ENCODE measurements at regions not wholly inside any gene's neighbourhood (a gene's known extent, or its start where the extent isn't known, plus 50 kb on each side); places are given as distances from the start of the nearest gene placed in this dataset.

GRCh38 chr16:8355675-8356074, 234.6 kb downstream of the TMEM114 start:
- Histone ChIP-seq H3K4me3 (ENCODE audit: control extremely low read depth in 1 of 5, extremely low read depth in 1 of 5, insufficient read depth in 1 of 5, low read depth in 2 of 5, low read length in 4 of 5) (no peak overlapping the region), H3K4me1 (ENCODE audit: control insufficient read depth in 2 of 2, insufficient read depth in 2 of 2, low read length in 2 of 2) (no peaks in the 10 kb centered on the region), H3K9ac (ENCODE audit: low read length) (no peak overlapping the region), H3K79me2 (ENCODE audit: control insufficient read depth, insufficient read depth, low read length) (no peaks in the 10 kb centered on the region), H3K9me3 (ENCODE audit: control extremely low read depth in 1 of 3, control insufficient read depth in 2 of 3, insufficient read depth in 1 of 3, low read length in 2 of 3) (peaks cover 0 to 3% (median 0%) of the 10 kb centered on the region in 3 donors), H3K27ac (ENCODE audit: low read length in 2 of 2) (no peak overlapping the region), H4K20me1 (ENCODE audit: control insufficient read depth, insufficient read depth, low read length, poor library complexity, severe bottlenecking) (no peaks in the 10 kb centered on the region), H3K4me2 (replicated peaks; ENCODE audit: low read depth, low read length, poor library complexity, severe bottlenecking) (no peak overlapping the region), H3K36me3 (replicated peaks in 1 of 2; ENCODE audit: control extremely low read depth in 1 of 2, control insufficient read depth in 1 of 2, extremely low read depth in 1 of 2, insufficient read depth in 2 of 2, low read length in 1 of 2) (no peaks in the 10 kb centered on the region), H2AFZ (ENCODE audit: insufficient read depth, low read depth, low read length, poor library complexity, severe bottlenecking) (no peak overlapping the region), H3K27me3 (replicated peaks in 1 of 4; ENCODE audit: control extremely low read depth in 1 of 4, control insufficient read depth in 3 of 4, insufficient read depth in 4 of 4, low read length in 3 of 4) (no peaks in the 10 kb centered on the region)
- intact Hi-C loops (cut with micrococcal nuclease) = no loop called here
- H3K4me1 Mint-ChIP-seq = no peaks in the 10 kb centered on the region
- WGBS (ENCODE audit: insufficient coverage) = 35% methylated on average over 4 of the region's 5 CpGs
- H3K27ac Mint-ChIP-seq = no peak overlapping the region
- DNase-seq (no peak), ATAC-seq (ENCODE audit: low read depth) (no peak)
- TF ChIP-seq CTCF (IDR thresholded peaks at IDR 0.05) = no peak
- no peak for TF ChIP-seq EZH2 (IDR thresholded peaks at IDR 0.05; ENCODE audit: borderline replicate concordance, insufficient read depth, low read depth, low read length, poor library complexity, severe bottlenecking)
- no peaks in the 10 kb centered on the region for H3K27me3 Mint-ChIP-seq
- no peaks in the 10 kb centered on the region for H3K9me3 Mint-ChIP-seq (ENCODE audit: insufficient read depth)
- no peak overlapping the region for H3K4me3 Mint-ChIP-seq
- ChIA-PET CTCF (no interaction called here), POLR2A (no interaction called here)

GRCh38 chr16:8346294-8346693, 244.0 kb downstream of the TMEM114 start:
- POLR2A ChIA-PET = no interaction called here
- intact Hi-C loops (cut with micrococcal nuclease) = no loop called here
- H4K20me1 ChIP-seq (ENCODE audit: control insufficient read depth, insufficient read depth, low read length, poor library complexity, severe bottlenecking) = no peaks in the 10 kb centered on the region
- H3K27me3 ChIP-seq (replicated peaks in 1 of 4; ENCODE audit: control extremely low read depth in 1 of 4, control insufficient read depth in 3 of 4, insufficient read depth in 4 of 4, low read length in 3 of 4) = no peaks in the 10 kb centered on the region
- peaks cover 0 to 3% (median 2%) of the 10 kb centered on the region in 3 donors for H3K9me3 ChIP-seq (ENCODE audit: control extremely low read depth in 1 of 3, control insufficient read depth in 2 of 3, insufficient read depth in 1 of 3, low read length in 2 of 3)
- DNase-seq (no peak), ATAC-seq (ENCODE audit: low read depth) (no peak)
- no peak overlapping the region for H3K4me3 ChIP-seq (ENCODE audit: control extremely low read depth in 1 of 5, extremely low read depth in 1 of 5, insufficient read depth in 1 of 5, low read depth in 2 of 5, low read length in 4 of 5)
- H3K4me2 ChIP-seq (replicated peaks; ENCODE audit: low read depth, low read length, poor library complexity, severe bottlenecking) = no peak overlapping the region
- no peaks in the 10 kb centered on the region for H3K36me3 ChIP-seq (replicated peaks in 1 of 2; ENCODE audit: control extremely low read depth in 1 of 2, control insufficient read depth in 1 of 2, extremely low read depth in 1 of 2, insufficient read depth in 2 of 2, low read length in 1 of 2)
- no peak overlapping the region for H3K4me3 Mint-ChIP-seq
- H3K27ac ChIP-seq (ENCODE audit: low read length in 2 of 2) = no peak overlapping the region
- H3K4me1 Mint-ChIP-seq = no peaks in the 10 kb centered on the region
- no peak overlapping the region for H3K9ac ChIP-seq (ENCODE audit: low read length)
- TF ChIP-seq EZH2 (IDR thresholded peaks at IDR 0.05; ENCODE audit: borderline replicate concordance, insufficient read depth, low read depth, low read length, poor library complexity, severe bottlenecking) = no peak
- no peak for TF ChIP-seq CTCF (IDR thresholded peaks at IDR 0.05)
- no peaks in the 10 kb centered on the region for H3K4me1 ChIP-seq (ENCODE audit: control insufficient read depth in 2 of 2, insufficient read depth in 2 of 2, low read length in 2 of 2)
- no peak overlapping the region for H3K27ac Mint-ChIP-seq
- WGBS (ENCODE audit: insufficient coverage) = 75% methylated on average over 3 of the region's 3 CpGs
- H2AFZ ChIP-seq (ENCODE audit: insufficient read depth, low read depth, low read length, poor library complexity, severe bottlenecking) = no peak overlapping the region
- H3K27me3 Mint-ChIP-seq = no peaks in the 10 kb centered on the region
- CTCF ChIA-PET = no interaction called here
- H3K79me2 ChIP-seq (ENCODE audit: control insufficient read depth, insufficient read depth, low read length) = no peaks in the 10 kb centered on the region
- peaks cover 3% of the 10 kb centered on the region for H3K9me3 Mint-ChIP-seq (ENCODE audit: insufficient read depth)
